ENCODE measurements at regions not wholly inside any gene's neighbourhood (a gene's known extent, or its start where the extent isn't known, plus 50 kb on each side); places are given as distances from the start of the nearest gene placed in this dataset.
"Not testable (repeated sequence)": the region's sequence is repeated elsewhere in the genome, so short reads cannot be mapped to it uniquely, and the experiment has no call there.

GRCh38 chr4:184958127-184958922 is 60.0 kb upstream of the HELT start:
- DNase-seq (ENCODE audit: low spot score in 2 of 2) = peak in 1 of 2 experiments; percentile 6
- no peaks in the 10 kb centered on the region for H3K27me3 ChIP-seq (ENCODE audit: low read depth)
- H3K4me3 ChIP-seq = no peak overlapping the region
- H3K4me1 ChIP-seq = no peaks in the 10 kb centered on the region
- H3K9me3 ChIP-seq = no peaks in the 10 kb centered on the region
- in situ Hi-C loops (cut with MboI; ENCODE audit: low sequenced_read_pairs) = no loop called here
- H3K36me3 ChIP-seq (replicated peaks) = no peaks in the 10 kb centered on the region

- Histone ChIP-seq H3K36me3 (replicated peaks) (no peaks in the 10 kb centered on the region), H3K27me3 (ENCODE audit: low read depth) (no peaks in the 10 kb centered on the region), H3K4me3 (no peak overlapping the region), H3K4me1 (no peaks in the 10 kb centered on the region), H3K9me3 (no peaks in the 10 kb centered on the region)
- DNase-seq (ENCODE audit: low spot score in 2 of 2) = no peak
- in situ Hi-C loops (cut with MboI; ENCODE audit: low sequenced_read_pairs) = no loop called here
These were observed 59.4 kb upstream of the HELT start for GRCh38 chr4:184958923-184959210.

- Histone ChIP-seq H3K36me3 (replicated peaks) (no peaks in the 10 kb centered on the region), H3K27me3 (ENCODE audit: low read depth) (no peaks in the 10 kb centered on the region), H3K4me1 (no peaks in the 10 kb centered on the region), H3K4me3 (no peak overlapping the region), H3K9me3 (no peaks in the 10 kb centered on the region; the same call in 1 of the 2 replicates)
- no peak for DNase-seq (ENCODE audit: low spot score in 2 of 2)
- in situ Hi-C loops (cut with MboI; ENCODE audit: low sequenced_read_pairs) = no loop called here
These were observed 59.0 kb upstream of the HELT start for GRCh38 chr4:184959309-184959708.

- no peaks in the 10 kb centered on the region for H3K27me3 ChIP-seq (ENCODE audit: low read depth)
- in situ Hi-C loops (cut with MboI; ENCODE audit: low sequenced_read_pairs) = no loop called here
- no peak for DNase-seq (ENCODE audit: low spot score in 2 of 2)
- no peaks in the 10 kb centered on the region for H3K4me1 ChIP-seq
- H3K4me3 ChIP-seq = no peak overlapping the region
- H3K36me3 ChIP-seq (replicated peaks) = no peaks in the 10 kb centered on the region
- no peaks in the 10 kb centered on the region; the same call in 1 of the 2 replicates for H3K9me3 ChIP-seq
These were observed 58.5 kb upstream of the HELT start for GRCh38 chr4:184959786-184960185.

GRCh38 chr4:184960505-184960971 is 57.8 kb upstream of the HELT start:
- no peaks in the 10 kb centered on the region; the same call in 1 of the 2 replicates for H3K9me3 ChIP-seq
- H3K4me1 ChIP-seq = no peaks in the 10 kb centered on the region
- H3K27me3 ChIP-seq (ENCODE audit: low read depth) = no peaks in the 10 kb centered on the region
- no peaks in the 10 kb centered on the region for H3K36me3 ChIP-seq (replicated peaks)
- in situ Hi-C loops (cut with MboI; ENCODE audit: low sequenced_read_pairs) = no loop called here
- no peak for DNase-seq (ENCODE audit: low spot score in 2 of 2)
- no peak overlapping the region for H3K4me3 ChIP-seq

GRCh38 chr4:184961660-184962059 is 56.6 kb upstream of the HELT start:
- H3K9me3 ChIP-seq = no peaks in the 10 kb centered on the region; the same call in 1 of the 2 replicates
- no peaks in the 10 kb centered on the region for H3K4me1 ChIP-seq
- DNase-seq (ENCODE audit: low spot score in 2 of 2) = peak in 1 of 2 experiments; percentile 41
- H3K36me3 ChIP-seq (replicated peaks) = no peaks in the 10 kb centered on the region
- no peak overlapping the region for H3K4me3 ChIP-seq
- no peaks in the 10 kb centered on the region for H3K27me3 ChIP-seq (ENCODE audit: low read depth)
- in situ Hi-C loops (cut with MboI; ENCODE audit: low sequenced_read_pairs) = no loop called here

- no peak overlapping the region for H3K4me3 ChIP-seq
- H3K4me1 ChIP-seq = no peaks in the 10 kb centered on the region
- no peak for DNase-seq (ENCODE audit: low spot score in 2 of 2)
- in situ Hi-C loops (cut with MboI; ENCODE audit: low sequenced_read_pairs) = no loop called here
- no peaks in the 10 kb centered on the region for H3K27me3 ChIP-seq (ENCODE audit: low read depth)
- H3K9me3 ChIP-seq = no peaks in the 10 kb centered on the region; the same call in 1 of the 2 replicates
- H3K36me3 ChIP-seq (replicated peaks) = no peaks in the 10 kb centered on the region
These were observed 56.1 kb upstream of the HELT start for GRCh38 chr4:184962125-184962638.

GRCh38 chr4:184965230-184966050 is 52.9 kb upstream of the HELT start:
- H3K36me3 ChIP-seq (replicated peaks); H3K27me3 ChIP-seq (ENCODE audit: low read depth); H3K4me3 ChIP-seq; DNase-seq (ENCODE audit: low spot score in 2 of 2); in situ Hi-C loops (cut with MboI; ENCODE audit: low sequenced_read_pairs); H3K4me1 ChIP-seq; H3K9me3 ChIP-seq: not testable (repeated sequence)

GRCh38 chr4:184966051-184966691 is 52.1 kb upstream of the HELT start:
- H3K27me3 ChIP-seq (ENCODE audit: low read depth); H3K4me1 ChIP-seq; H3K9me3 ChIP-seq; DNase-seq (ENCODE audit: low spot score in 2 of 2); H3K36me3 ChIP-seq (replicated peaks); in situ Hi-C loops (cut with MboI; ENCODE audit: low sequenced_read_pairs); H3K4me3 ChIP-seq: not testable (repeated sequence)

- DNase-seq (ENCODE audit: low spot score in 2 of 2); H3K4me1 ChIP-seq; H3K9me3 ChIP-seq; H3K4me3 ChIP-seq; in situ Hi-C loops (cut with MboI; ENCODE audit: low sequenced_read_pairs); H3K36me3 ChIP-seq (replicated peaks); H3K27me3 ChIP-seq (ENCODE audit: low read depth): not testable (repeated sequence)
These were observed 50.6 kb upstream of the HELT start for GRCh38 chr4:184967699-184968098.

GRCh38 chr4:184968366-184968765 is 49.9 kb upstream of the HELT start:
- H3K4me1 ChIP-seq = no peaks in the 10 kb centered on the region
- H3K27me3 ChIP-seq (ENCODE audit: low read depth) = no peaks in the 10 kb centered on the region
- in situ Hi-C loops (cut with MboI; ENCODE audit: low sequenced_read_pairs) = no loop called here
- no peak for DNase-seq (ENCODE audit: low spot score in 2 of 2)
- no peak overlapping the region for H3K4me3 ChIP-seq
- no peaks in the 10 kb centered on the region for H3K36me3 ChIP-seq (replicated peaks)
- no peaks in the 10 kb centered on the region; the same call in 1 of the 2 replicates for H3K9me3 ChIP-seq

All from HAP-1 (cell line).